GM12801 (cell line): ENCODE measurements at regions not wholly inside any gene's neighbourhood (a gene's known extent, or its start where the extent isn't known, plus 50 kb on each side); places are given as distances from the start of the nearest gene placed in this dataset.

ENCODE experiments used
- CTCF ChIP-seq: IDR thresholded peaks from one replicate; pipeline ENCODE4 v1.5.1; 2011; ENCODE audit warnings: control low read depth; ENCODE audit not compliant: insufficient read length; ENCODE audit errors: extremely low read depth

- TF ChIP-seq CTCF, result no peak
These were observed 98.2 kb upstream of the TBC1D5 start for GRCh38 chr3:17840651-17841050.

DNA sequence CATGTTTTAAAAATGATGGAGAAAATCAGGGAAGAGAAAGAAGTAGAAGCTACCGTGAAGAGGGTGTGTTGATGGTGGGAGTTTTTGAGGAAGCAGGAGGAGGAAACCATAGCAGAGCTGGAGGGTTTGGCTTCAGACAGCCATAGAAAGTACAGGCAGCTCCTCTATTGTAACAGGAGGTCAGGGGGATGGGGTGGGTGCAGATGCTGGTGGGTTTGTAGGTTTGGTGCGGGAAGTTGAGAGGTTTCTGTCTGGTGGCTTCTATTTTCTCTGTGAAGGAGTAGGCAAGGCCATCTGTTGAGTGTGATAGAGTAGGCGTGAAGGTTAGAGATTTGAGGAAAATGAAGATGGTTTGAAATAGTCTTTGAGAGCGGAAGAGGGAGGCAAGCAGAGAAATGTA lies 97.7 kb upstream of the TBC1D5 start:
- no peak for TF ChIP-seq CTCF

- TF ChIP-seq CTCF, result no peak
These were observed 94.5 kb upstream of the TBC1D5 start for GRCh38 chr3:17836919-17837318.

DNA sequence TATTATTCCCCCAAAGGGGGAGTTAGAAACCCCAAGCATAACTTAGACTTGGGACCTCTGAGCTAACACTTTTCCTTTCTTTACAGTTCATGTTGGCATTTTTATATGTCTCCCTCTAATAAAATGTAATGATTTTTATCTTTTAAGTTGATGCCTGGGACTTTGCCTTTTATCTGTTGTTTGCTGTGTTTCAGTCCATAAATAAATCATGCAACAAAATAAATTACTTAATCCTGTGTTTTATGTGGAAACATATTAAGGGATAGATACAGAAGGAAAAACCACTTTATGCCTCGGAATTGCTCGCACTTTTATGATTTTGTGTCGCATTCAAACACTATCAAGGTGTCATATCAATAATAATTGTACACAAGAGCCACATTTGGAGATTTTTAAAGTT lies 93.7 kb upstream of the TBC1D5 start:
- no peak for TF ChIP-seq CTCF

DNA sequence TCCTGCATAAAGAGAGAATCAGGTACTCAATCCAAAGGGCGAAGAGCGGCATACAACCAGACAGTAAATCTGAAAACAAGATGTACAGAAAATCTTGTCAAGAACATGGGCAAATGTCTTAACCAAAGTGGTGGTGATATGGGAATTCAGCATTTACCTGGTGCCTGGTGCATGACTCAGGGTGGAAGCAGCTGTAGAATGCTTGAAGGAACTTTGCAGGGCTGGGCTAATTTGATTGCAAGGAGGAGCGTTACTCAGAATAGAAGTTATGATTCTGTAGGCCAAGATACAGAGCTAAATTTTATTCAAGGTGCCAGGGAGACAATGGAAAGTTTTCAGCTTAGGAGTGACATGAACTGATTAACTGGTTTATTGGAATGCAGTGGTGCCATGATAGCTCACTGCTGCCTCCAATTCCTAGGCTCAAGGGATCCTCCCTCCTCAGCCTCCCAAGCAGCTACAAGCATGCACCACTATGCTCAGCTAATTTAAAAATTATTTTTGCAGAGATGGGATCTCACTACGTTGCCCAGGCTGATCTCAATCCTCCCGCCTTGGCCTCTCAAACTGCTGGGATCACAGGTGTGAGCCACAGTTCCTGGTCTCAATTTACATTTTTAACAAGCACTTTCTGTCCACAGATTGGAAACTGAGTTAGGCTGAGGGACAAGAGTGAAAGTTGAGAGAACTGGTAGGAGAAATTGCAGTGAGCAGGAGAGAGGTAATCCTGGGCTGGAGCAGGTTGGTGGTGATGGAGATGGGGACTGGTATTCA lies 91.5 kb upstream of the TBC1D5 start:
- no peak for TF ChIP-seq CTCF

DNA sequence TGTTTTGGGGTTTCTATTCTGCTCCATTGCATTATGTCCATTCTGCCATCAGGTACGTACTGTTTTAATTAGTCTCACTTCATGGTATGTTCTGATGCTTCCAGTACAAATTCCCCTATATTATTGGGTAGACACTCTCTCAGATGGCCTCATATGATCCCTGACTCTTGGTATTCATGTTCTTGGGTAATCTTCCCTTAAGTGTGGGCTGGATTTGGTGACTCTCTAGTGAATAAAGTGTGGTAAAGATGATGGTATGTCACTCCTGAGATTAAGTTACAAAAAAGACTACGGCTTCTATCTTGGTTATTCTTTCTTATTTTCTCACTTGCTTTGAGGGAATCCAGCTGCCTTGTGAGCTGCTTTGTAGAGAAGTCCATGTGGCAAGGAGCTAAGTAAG lies 89.6 kb upstream of the TBC1D5 start:
- no peak for TF ChIP-seq CTCF

DNA sequence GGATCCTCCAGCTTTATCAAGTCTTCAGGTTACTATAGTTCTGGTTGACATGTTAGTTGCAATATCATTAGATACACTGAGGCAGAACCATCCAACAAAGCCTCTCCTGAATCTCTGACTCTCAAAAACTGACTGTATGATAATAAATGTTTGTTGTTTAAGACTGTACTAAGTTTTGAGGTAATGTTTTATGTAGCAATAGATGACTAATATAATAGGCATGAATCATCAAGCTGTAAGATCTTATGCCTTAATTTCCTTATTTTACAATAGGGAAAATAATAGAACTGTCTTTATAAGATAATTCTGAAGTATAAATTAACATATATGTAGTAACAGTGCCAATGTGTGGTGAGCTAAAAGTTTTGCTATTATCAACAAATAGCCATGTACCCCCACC lies 88.9 kb upstream of the TBC1D5 start:
- no peak for TF ChIP-seq CTCF

- no peak for TF ChIP-seq CTCF
These were observed 88.4 kb upstream of the TBC1D5 start for GRCh38 chr3:17830788-17831187.
